IPS-18c (cell line): ENCODE measurements at regions not wholly inside any gene's neighbourhood (a gene's known extent, or its start where the extent isn't known, plus 50 kb on each side); places are given as distances from the start of the nearest gene placed in this dataset.

Source experiments
- H3K4me3 ChIP-seq: 2 replicates; pipeline ENCODE4 v1.7.0; 2013; ENCODE audit warnings: low read depth, mild to moderate bottlenecking, low read length, moderate library complexity; ENCODE audit not compliant: insufficient read depth
- H3K9me3 ChIP-seq: one replicate; pipeline ENCODE4 v1.6.1; 2013; ENCODE audit warnings: mild to moderate bottlenecking, low read length, moderate library complexity; ENCODE audit not compliant: control insufficient read depth, insufficient read depth

DNA sequence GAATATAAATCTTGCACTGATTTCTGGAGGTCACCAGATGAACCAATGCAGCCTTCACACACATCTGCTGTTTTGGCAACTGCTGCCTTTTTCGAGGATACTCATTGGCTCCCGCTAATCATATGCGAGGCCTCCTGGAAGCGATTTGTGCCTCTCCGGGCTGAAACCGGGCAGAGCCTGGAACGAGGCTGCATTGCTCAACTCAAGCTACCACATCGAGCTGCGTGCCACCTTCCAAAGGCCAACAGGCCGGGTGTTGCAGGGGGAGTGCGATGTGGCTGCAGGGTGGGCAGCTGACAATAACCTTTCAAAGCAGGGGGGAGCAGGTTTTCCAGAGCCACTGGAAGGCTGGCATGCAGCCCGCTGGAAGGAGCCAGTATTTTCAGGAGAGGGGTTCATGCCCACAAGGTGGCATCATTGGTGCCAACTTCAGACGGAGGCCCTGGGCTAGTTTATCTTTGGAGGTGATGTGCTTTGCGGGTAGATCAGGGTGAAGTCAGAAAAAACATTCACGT lies 122.6 kb upstream of the IFNGR1 start:
- Histone ChIP-seq H3K4me3 (no peak overlapping the region), H3K9me3 (no peaks in the 10 kb centered on the region)

DNA sequence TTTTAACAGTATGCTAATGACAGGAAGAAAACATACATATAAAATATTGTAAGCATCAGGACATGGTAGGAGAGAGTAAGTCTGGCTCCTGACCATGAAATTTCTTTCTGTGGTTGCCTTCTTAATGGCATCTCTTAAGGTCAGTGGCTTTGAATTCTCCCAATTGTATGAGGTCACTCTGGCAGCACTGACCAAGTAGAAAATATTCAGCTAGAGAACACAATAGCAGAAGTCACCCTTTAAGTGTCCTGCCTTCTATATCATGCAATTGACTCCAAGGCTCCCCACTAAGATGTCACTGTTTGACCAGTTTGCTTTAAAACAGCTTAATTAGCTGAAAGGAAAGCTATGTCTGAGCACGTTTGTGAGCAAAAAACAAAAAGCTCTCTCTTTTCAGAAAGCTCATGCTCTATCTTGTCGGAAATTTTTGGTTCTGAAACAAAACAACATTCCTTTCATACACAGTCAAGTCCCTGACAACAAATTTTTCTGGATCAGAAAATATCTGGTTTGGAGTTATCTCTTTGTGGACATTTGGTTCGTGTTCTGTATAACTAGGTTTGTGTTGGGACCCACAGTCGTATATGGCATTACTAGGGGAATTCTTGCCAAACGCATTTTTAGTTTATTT lies 120.9 kb upstream of the IFNGR1 start:
- Histone ChIP-seq H3K4me3 (no peak overlapping the region), H3K9me3 (no peaks in the 10 kb centered on the region)

DNA sequence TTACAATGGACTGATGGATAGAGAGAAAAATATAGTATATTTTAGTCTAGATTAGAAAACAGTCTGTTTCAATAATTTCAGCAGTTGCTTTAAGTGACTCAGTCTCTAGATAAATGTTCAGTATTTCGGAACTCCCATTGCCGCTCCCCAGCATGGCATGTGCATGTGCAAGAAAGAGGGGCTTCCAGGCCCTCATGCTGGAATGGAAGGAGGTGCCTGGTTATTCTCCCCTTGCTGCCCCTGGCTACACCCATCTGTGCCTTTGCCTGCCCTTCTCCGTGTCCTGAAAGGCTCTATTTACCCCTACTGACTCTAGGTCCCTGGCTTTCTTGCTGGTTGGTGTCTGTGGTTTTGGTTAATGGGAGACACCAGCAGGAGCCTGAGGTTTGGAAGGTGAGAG lies 115.7 kb upstream of the IFNGR1 start:
- H3K9me3 ChIP-seq: no peaks in the 10 kb centered on the region
- no peak overlapping the region for H3K4me3 ChIP-seq

DNA sequence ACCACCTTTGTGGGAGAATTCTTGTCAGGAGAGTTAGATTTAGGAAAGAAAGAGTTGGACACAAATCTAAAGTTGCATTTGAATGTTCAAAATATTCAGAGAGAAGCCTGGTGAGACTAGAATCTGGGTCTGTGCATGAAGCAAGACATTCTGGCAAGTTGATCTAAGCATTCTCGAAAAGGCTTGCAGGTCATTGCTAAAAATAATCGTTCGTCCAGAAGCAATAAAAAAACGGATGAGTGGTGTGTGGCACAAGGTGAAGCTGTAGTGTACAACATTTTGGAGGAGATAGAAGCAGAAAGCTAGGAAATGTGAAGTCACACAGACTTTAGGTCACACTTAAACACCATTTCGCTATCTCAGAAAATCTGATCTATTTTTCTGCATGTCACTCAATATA lies 114.9 kb upstream of the IFNGR1 start:
- H3K4me3 ChIP-seq: no peak overlapping the region
- no peaks in the 10 kb centered on the region for H3K9me3 ChIP-seq

DNA sequence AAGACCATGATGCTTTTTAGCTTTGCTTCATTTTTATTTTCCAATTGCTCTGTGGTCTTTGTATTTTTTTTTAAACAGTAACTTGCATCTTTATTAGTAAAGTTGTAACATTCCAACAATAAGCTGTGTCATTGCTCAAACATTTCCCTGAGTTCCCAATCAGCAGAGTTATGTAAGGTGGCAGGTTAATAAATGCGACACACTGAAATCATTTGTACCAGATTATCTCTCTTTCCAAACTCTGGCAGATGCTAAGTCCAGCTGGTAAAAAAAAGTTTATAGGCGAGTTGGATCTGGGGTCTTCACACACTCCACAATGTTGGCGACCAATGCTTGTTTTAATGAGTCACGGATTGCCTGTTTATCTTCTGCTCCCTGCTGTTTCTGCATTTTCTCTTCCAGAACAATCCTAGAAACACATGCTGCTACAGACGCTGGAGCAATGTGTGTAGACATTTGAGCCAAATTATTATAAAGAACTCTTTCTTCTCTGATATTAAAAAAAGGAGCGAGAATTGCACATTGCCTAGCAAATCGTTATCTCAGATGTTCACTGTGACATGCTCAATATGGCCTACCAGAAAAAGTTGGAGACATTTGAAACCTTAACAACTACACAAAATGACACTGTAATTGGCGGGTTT lies 113.6 kb upstream of the IFNGR1 start:
- Histone ChIP-seq H3K9me3 (no peaks in the 10 kb centered on the region), H3K4me3 (no peak overlapping the region)

DNA sequence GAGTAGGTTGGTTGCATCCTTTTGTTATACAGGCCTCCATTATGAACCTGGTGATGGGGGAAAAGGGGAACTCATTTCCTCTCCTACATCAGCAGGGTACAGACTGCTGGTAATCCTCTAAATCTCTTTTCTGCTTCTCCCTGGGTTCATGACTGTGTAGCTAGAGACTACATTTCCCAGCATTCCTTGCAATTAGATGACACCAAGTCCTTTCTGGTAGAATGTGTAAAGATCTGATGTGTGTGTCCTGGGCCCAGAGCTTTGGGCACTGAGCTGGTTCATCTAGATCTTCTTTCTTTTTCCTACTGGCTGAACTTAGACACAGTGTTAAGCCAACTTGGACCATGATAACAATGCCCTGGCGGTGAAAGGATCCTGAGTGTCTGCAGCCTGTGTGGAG lies 104.7 kb upstream of the IFNGR1 start:
- Histone ChIP-seq H3K9me3 (no peaks in the 10 kb centered on the region), H3K4me3 (no peak overlapping the region)

DNA sequence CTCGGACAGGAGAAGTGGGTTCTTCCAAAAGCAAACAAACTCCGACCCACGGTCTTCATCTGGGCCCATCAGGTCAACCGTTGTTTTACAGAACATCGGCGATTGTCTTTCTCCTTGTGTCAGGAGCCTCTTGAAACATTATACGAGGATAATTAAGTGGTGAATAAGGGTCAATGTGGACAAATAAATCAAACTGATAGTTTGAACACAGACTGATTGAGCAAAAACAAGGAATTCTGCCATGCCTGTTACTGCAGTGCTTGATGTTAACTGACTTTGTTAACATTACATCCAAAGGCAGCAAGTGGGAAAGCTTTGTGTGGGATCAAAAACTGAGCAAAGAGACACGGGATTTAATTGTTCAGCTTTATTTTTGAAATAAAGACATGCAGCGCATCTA lies 101.1 kb upstream of the IFNGR1 start:
- no peak overlapping the region for H3K4me3 ChIP-seq
- no peaks in the 10 kb centered on the region for H3K9me3 ChIP-seq

DNA sequence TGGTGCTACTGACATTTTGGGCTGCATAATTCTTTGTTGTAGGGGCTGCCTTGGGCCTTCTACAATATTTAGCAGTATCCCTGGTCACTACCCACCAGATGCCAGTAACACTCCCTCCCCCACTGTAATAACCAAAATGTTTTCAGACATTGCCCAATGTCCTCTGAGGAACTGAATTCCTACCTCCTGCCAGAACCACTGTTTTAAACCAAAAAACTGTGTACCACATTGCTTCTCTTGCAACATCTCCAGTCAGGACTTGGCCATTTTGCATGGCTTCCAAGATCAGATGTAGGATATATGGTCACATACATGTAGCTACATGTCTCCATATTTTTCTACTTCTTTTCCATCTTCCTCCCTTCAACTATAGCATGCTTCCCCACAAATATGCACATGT lies 97.4 kb upstream of the IFNGR1 start:
- Histone ChIP-seq H3K9me3 (no peaks in the 10 kb centered on the region), H3K4me3 (no peak overlapping the region)

DNA sequence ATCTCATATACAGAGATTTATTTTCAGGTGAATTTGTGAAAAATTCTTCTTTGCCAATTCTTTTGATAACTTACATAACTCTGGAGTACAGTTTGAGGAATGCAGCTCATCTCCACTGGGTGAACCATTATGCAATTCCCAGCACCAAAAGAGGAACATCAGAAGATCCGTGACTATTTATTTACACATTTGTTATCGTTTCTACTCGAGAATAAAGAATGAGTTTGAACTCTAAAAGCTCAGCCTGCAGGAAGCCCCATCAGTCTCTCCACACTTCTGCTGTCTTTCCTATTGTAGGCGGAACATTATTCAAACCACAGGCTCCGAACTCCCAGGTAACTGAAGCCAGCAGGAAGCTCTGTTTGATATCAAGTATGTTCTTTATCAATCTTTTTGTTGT lies 95.9 kb upstream of the IFNGR1 start:
- Histone ChIP-seq H3K4me3 (no peak overlapping the region), H3K9me3 (no peaks in the 10 kb centered on the region)

DNA sequence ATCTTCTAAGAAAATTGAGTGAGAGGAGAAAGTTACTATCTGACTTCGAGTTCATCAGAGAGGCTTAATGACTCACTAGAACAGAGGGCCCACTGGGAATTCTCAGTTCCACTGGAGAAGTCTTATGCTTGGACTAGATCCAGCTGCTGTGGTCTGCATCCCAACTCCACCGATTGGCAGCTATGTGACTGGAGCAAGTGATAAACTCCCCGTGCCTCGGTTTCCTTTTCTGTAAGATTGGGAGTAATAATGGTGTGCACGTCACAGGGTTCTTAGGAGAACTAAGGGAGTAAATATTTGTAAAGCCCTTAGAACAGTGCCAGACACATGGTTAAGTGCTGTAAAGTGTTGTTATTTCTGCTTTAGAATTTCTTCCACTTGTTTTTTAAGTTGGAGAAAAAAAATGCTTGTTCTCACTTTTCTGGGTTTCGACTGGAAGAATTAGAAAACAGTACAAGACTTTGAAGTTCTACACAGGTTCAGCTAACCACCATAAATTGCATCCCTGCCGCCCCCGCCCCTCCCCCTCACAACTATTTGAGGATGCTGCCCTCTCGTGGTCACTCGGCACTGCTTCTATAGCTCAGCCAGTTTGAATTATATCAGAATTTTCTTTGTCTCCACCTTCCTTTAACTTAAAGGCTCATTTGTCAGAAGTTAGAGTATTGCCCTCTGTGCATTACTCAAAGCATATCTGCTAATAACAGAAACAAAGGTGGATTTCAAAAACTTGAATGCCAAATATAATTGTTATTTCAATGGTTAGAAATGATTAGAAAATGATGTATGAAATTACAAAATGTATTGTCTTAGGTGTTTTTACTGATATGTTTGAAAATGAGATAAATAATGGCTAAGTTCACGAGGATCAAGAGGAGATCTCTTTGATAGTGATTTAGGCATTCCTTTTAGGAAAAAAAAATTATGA lies 95.0 kb upstream of the IFNGR1 start:
- Histone ChIP-seq H3K4me3 (no peak overlapping the region), H3K9me3 (no peaks in the 10 kb centered on the region)

DNA sequence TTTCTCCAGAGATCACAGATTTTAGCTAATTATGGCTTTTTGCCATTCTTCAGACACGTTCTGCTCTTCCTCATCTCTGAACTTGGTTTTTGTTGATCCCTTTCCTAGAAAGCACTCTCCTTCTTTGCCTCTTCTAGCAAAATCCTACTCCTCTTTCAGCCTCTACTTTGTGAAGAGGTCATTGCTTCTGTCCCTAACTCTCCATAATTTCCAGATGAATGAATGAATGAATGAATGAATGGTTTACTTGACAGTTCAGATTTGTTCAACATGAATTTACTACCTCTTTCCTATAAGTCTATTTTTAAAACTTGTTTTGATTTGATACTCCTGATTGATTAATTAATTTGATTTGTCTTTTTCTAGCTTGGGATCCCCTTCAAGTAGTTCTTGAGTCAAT lies 94.0 kb upstream of the IFNGR1 start:
- no peak overlapping the region for H3K4me3 ChIP-seq
- no peaks in the 10 kb centered on the region for H3K9me3 ChIP-seq

DNA sequence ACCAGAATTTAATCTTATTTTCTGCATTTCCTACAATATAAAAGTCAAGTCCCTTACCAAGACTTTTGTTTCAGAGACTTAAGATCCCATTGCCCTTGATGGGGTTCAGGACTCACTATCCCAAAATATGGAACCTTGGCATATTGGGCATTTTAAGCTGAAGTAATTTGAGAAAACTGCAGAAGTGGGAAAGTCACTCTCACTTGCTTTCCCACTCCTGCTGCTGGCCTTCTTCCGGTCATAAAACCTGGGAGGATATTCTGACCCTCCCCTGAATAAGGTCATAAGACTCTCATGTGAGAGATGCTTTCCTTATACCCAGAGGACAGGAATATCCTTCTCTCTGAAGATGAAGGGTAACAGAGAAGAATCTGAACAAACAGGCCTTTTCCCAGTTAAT lies 92.8 kb upstream of the IFNGR1 start:
- H3K9me3 ChIP-seq: no peaks in the 10 kb centered on the region
- no peak overlapping the region for H3K4me3 ChIP-seq

DNA sequence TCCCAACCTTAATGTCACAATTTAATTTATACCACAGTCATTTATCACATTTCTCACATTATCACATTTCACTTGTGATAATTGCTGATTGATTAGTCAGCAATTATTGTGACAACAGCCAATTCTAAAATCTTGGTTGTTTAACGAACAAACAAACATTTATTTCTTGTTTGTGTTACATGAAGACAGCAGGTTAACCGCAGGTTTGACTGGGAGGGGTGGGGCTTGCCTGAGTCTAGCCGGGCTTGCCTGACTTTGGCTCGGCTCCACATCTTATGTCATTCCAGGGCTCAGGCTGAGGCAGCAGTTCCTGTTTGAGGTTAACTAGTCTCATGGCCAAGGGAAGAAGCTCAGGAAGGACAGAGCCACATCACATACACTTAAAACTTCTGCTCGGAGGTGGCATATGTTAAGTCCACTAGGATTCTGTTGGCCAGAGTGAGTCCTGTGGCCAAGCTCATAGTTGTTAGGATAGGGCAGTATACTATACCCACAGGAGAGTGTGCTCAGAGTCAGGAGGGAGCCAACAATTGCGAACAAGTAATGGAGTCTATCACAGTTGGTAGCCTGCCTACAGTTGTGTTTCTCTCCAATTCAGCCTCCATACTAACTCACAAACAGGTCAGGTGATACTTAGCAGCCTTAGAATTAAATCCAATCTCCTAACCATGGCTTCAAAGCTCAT lies 90.0 kb upstream of the IFNGR1 start:
- Histone ChIP-seq H3K9me3 (no peaks in the 10 kb centered on the region), H3K4me3 (no peak overlapping the region)

DNA sequence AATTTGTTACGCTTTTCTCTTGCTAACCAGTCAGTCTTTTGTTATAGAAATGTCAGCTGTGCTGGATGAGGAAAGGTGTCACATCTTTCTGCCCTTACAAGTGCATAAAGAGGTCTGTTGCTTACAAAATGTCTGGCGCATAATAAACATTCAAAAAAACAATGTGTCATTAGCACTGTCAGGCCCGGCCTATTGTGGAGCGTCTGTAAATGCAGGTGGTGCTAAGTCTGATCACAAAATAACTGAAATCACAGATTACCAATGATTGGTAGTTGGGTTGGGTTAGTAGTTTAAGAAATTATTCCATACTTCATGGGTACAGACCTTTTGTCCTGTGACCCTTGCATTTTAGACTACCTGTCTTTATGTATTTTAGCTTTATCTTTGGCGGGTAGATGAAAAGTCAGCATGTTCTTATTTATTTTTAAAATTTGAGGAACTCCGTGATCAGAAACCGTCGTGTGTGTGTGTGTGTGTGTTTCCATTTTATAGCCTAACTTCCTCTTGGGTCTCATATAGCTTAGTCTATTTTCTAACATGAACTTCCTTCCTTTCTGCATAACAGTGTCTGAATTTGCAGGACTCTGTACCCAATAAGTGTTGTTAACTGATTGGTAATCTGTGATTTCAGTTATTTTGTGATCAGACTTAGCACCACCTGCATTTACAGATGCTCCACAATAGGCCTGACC lies 88.1 kb upstream of the IFNGR1 start:
- no peak overlapping the region for H3K4me3 ChIP-seq
- H3K9me3 ChIP-seq: no peaks in the 10 kb centered on the region

DNA sequence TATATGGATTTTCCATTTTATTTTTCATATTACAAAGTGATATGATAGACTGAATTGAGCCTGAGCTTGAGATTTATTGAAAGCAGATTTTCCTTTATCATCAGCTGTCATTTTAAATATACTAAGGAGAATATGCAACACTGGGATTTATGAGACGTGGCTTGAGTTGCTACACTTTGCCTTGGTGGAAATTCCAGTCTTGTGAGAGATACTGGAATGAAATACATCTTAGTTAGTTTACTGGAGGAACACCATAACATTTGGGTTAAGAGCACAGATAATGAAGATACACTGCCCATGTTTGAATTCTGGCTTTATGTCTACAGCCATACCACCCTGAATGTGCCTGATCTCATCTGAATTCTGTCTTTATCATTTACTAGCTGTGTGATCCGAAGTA lies 86.5 kb upstream of the IFNGR1 start:
- Histone ChIP-seq H3K9me3 (no peaks in the 10 kb centered on the region), H3K4me3 (no peak overlapping the region)

DNA sequence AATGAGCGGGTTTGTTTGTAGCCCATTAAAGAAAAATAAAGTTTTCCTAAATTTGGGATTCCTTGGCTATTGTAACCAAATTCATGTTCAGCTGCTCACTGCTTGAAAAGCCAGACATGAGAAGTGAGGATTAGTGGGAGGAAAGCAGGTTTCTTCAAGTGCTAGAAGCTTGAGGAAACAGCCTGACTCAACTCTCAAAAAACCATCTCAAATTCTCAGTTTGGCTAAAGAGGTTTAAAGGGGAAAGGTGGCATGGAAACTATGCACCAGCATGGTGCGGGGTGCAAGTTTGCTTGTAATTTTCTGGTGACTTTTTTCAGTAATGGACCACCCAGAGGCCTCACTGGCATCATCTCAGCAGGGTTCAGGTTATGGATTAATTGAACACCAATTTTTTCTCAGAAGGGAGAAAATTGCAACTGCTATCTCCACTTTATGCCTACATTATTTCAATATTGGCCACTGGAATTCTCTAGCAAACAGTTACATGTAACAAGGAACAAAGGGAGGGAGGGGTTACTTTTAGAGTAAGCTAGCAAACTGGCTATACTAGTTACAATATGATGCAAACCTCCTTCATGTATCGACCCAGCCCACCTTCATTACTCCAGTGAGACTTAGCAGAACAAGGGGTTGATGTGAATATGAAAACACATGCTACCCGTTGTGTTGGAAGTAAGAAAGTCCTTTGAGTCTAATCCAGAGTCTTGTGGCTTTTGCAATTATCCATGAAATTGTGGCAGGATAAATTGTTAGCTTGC lies 85.0 kb upstream of the IFNGR1 start:
- H3K4me3 ChIP-seq: no peak overlapping the region
- H3K9me3 ChIP-seq: no peaks in the 10 kb centered on the region
